H9 (cell line): ENCODE measurements at regions not wholly inside any gene's neighbourhood (a gene's known extent, or its start where the extent isn't known, plus 50 kb on each side); places are given as distances from the start of the nearest gene placed in this dataset.

Experiments used
- DNase-seq: peaks from one replicate; pipeline ENCODE4 v3.0.0-alpha.2; 2017
- H2AFZ ChIP-seq: one replicate; pipeline ENCODE4 v1.6.1; 2013; ENCODE audit warnings: mild to moderate bottlenecking, low read length, control low read depth, moderate library complexity
- H2AK5ac ChIP-seq: 2 replicates; pipeline ENCODE4 v1.6.1; 2013; ENCODE audit warnings: low read length, control low read depth, mixed read lengths; ENCODE audit not compliant: insufficient read length
- H2BK120ac ChIP-seq: one replicate; pipeline ENCODE4 v1.6.1; 2013; ENCODE audit warnings: low read depth, mild to moderate bottlenecking, low read length, control low read depth, inconsistent platforms; ENCODE audit not compliant: poor library complexity, severe bottlenecking
- H2BK12ac ChIP-seq: 2 replicates; pipeline ENCODE4 v1.6.1; 2013; ENCODE audit warnings: low read length, control low read depth, mixed read lengths, low read depth; ENCODE audit not compliant: insufficient read length
- H2BK15ac ChIP-seq: 2 replicates; pipeline ENCODE4 v1.6.1; 2013; ENCODE audit warnings: low read depth, low read length, control low read depth
- H2BK20ac ChIP-seq: one replicate; pipeline ENCODE4 v1.6.1; 2013; ENCODE audit warnings: low read depth, mild to moderate bottlenecking, low read length, control low read depth, inconsistent platforms; ENCODE audit not compliant: poor library complexity, severe bottlenecking
- H2BK5ac ChIP-seq: 2 replicates; pipeline ENCODE4 v1.6.1; 2013; ENCODE audit warnings: low read length, control low read depth, mixed read lengths; ENCODE audit not compliant: insufficient read length
- H3K14ac ChIP-seq: 2 replicates; pipeline ENCODE4 v1.6.1; 2013; ENCODE audit warnings: low read length, control low read depth; ENCODE audit not compliant: insufficient read depth
- H3K18ac ChIP-seq: 2 replicates; pipeline ENCODE4 v1.6.1; 2013; ENCODE audit warnings: low read depth, mild to moderate bottlenecking, mixed read lengths, low read length, control low read depth; ENCODE audit not compliant: insufficient read length
- H3K23ac ChIP-seq: 2 replicates; pipeline ENCODE4 v1.6.1; 2013; ENCODE audit warnings: low read length, control low read depth, mixed read lengths, low read depth; ENCODE audit not compliant: insufficient read length
- H3K23me2 ChIP-seq: 2 replicates; pipeline ENCODE4 v1.6.1; 2013; ENCODE audit warnings: low read depth, mild to moderate bottlenecking, mixed read lengths, low read length, control low read depth; ENCODE audit not compliant: insufficient read length, poor library complexity, severe bottlenecking
- H3K27ac ChIP-seq: 2 replicates; pipeline ENCODE4 v1.5.1; 2013; ENCODE audit warnings: low read length, control low read depth, mixed read lengths, low read depth; ENCODE audit not compliant: insufficient read length
- H3K27me3 ChIP-seq: 2 replicates; pipeline ENCODE4 v1.6.1; 2013; ENCODE audit warnings: low read length, control low read depth, inconsistent platforms; ENCODE audit not compliant: insufficient read depth
- H3K4ac ChIP-seq: 2 replicates; pipeline ENCODE4 v1.6.1; 2013; ENCODE audit warnings: low read depth, mild to moderate bottlenecking, control low read depth, inconsistent platforms, low read length, moderate library complexity
- H3K4me1 ChIP-seq: 2 replicates; pipeline ENCODE4 v1.6.1; 2013; ENCODE audit warnings: low read length, control low read depth, inconsistent platforms; ENCODE audit not compliant: insufficient read depth
- H3K4me2 ChIP-seq: 2 replicates; pipeline ENCODE4 v1.6.1; 2013; ENCODE audit warnings: low read length, control low read depth, mixed read lengths; ENCODE audit not compliant: insufficient read length, insufficient read depth
- H3K56ac ChIP-seq: 2 replicates; pipeline ENCODE4 v1.6.1; 2013; ENCODE audit warnings: low read depth, mild to moderate bottlenecking, mixed read lengths, low read length, control low read depth; ENCODE audit not compliant: insufficient read length
- H3K79me1 ChIP-seq: 2 replicates; pipeline ENCODE4 v1.6.1; 2013; ENCODE audit warnings: low read depth, mild to moderate bottlenecking, moderate library complexity, low read length, control low read depth, inconsistent platforms; ENCODE audit not compliant: insufficient read depth, poor library complexity, severe bottlenecking
- H3K79me2 ChIP-seq: 2 replicates; pipeline ENCODE4 v1.6.1; 2013; ENCODE audit warnings: low read length, control low read depth, inconsistent platforms; ENCODE audit not compliant: insufficient read depth
- H3K9ac ChIP-seq: 2 replicates; pipeline ENCODE4 v1.6.1; 2013; ENCODE audit warnings: low read length, control low read depth, mixed read lengths; ENCODE audit not compliant: insufficient read length; ENCODE audit errors: extremely low read depth
- H3K9me3 ChIP-seq: one replicate; pipeline ENCODE4 v1.6.1; 2013; ENCODE audit warnings: low read depth, low read length, inconsistent platforms; ENCODE audit not compliant: control insufficient read depth
- H3T11ph ChIP-seq: one replicate; pipeline ENCODE4 v1.6.1; 2013; ENCODE audit warnings: mild to moderate bottlenecking, low read length, control low read depth, inconsistent platforms
- H4K20me1 ChIP-seq: one replicate; pipeline ENCODE4 v1.6.1; 2013; ENCODE audit not compliant: control insufficient read depth, insufficient read length, insufficient read depth
- H4K5ac ChIP-seq: 2 replicates; pipeline ENCODE4 v1.6.1; 2013; ENCODE audit warnings: low read depth, mild to moderate bottlenecking, mixed read lengths, low read length, control low read depth; ENCODE audit not compliant: insufficient read length
- H4K8ac ChIP-seq: replicated peaks from 2 replicates; pipeline ENCODE4 v1.6.1; 2013; ENCODE audit warnings: low read length, control low read depth, mixed read lengths, low read depth; ENCODE audit not compliant: insufficient read length
- H4K91ac ChIP-seq: 2 replicates; pipeline ENCODE4 v1.6.1; 2013; ENCODE audit warnings: low read depth, mild to moderate bottlenecking, moderate library complexity, mixed read lengths, low read length, control low read depth; ENCODE audit not compliant: insufficient read length
- H3K27ac Mint-ChIP-seq, 3 experiments: 2 replicates in 2 of 3; 3 replicates in 1 of 3; pipeline ENCODE4 v1.8.0; 2020 to 2021; ENCODE audit warnings: mixed read lengths in 3 of 3, mild to moderate bottlenecking in 1 of 3, moderate library complexity in 1 of 3
- H3K27me3 Mint-ChIP-seq: 2 replicates; pipeline ENCODE4 v1.8.0; 2021; ENCODE audit warnings: low read depth, mild to moderate bottlenecking, moderate library complexity, mixed read lengths
- H3K36me3 Mint-ChIP-seq, 3 experiments: 2 replicates in 2 of 3; 3 replicates in 1 of 3; pipeline ENCODE4 v1.8.0; 2020 to 2021; ENCODE audit warnings: low read depth in 3 of 3, mixed read lengths in 3 of 3; ENCODE audit not compliant: insufficient read depth in 1 of 3
- H3K4me1 Mint-ChIP-seq, 2 experiments: 2 replicates each; pipeline ENCODE4 v1.8.0; 2020; ENCODE audit warnings: mixed read lengths in 2 of 2
- H3K4me3 Mint-ChIP-seq, 2 experiments: 2 replicates in 1 of 2; 3 replicates in 1 of 2; pipeline ENCODE4 v1.8.0; 2020 to 2021; ENCODE audit warnings: mild to moderate bottlenecking in 2 of 2, mixed read lengths in 2 of 2, moderate library complexity in 1 of 2
- H3K9me3 Mint-ChIP-seq, 2 experiments: 2 replicates in 1 of 2; 3 replicates in 1 of 2; pipeline ENCODE4 v1.8.0; 2020; ENCODE audit warnings: mild to moderate bottlenecking in 2 of 2, mixed read lengths in 2 of 2, moderate library complexity in 1 of 2
- WGBS: extraction: QIAGEN DNeasy Blood & Tissue Kit; methylation state at CpG from one replicate; pipeline ENCODE4 v1.1.7; 2013; ENCODE audit warnings: missing lambda C conversion rate, low lambda C conversion rate, mixed read lengths; ENCODE audit not compliant: insufficient read length; ENCODE audit errors: extremely low coverage; 5-methylcytosine and 5-hydroxymethylcytosine counted together
- TF ChIP-seq, protein P1 (sequence below): fragments of 200-600 bp; sonication (generic); conservative IDR thresholded peaks from 3 replicates; pipeline ENCODE4 v1.8.0; 2021; ENCODE audit warnings: antibody characterized with exemption, mild to moderate bottlenecking

- no peaks in the 10 kb centered on the region for H3K23me2 ChIP-seq
- H3K4me1 ChIP-seq = no peaks in the 10 kb centered on the region; the same call in 1 of the 2 replicates
- WGBS = no CpG with 5 or more reads among the region's 2 CpGs
- Mint-ChIP-seq H3K27ac (no peak overlapping the region; a peak in 1 of 7 replicates), H3K9me3 (no peaks in the 10 kb centered on the region), H3K4me3 (no peak overlapping the region), H3K4me1 (peaks cover 27 to 33% of the 10 kb centered on the region in 2 experiments), H3K36me3 (no peaks in the 10 kb centered on the region), H3K27me3 (no peaks in the 10 kb centered on the region)
- no peak overlapping the region for H3T11ph ChIP-seq
- no peaks in the 10 kb centered on the region for H3K9me3 ChIP-seq
- no peaks in the 10 kb centered on the region for H3K79me1 ChIP-seq
- H2AFZ ChIP-seq = no peak overlapping the region
- H3K56ac ChIP-seq = no peak overlapping the region
- H3K18ac ChIP-seq = no peak overlapping the region
- no peaks in the 10 kb centered on the region for H3K79me2 ChIP-seq
- no peaks in the 10 kb centered on the region for H3K27me3 ChIP-seq
- H2AK5ac ChIP-seq = no peak overlapping the region
- no peak overlapping the region for H3K4ac ChIP-seq
- H2BK120ac ChIP-seq = no peak overlapping the region
- H4K20me1 ChIP-seq = no peaks in the 10 kb centered on the region
- no peak overlapping the region for H3K23ac ChIP-seq
- H2BK15ac ChIP-seq = no peak overlapping the region
- H2BK12ac ChIP-seq = no peak overlapping the region
- H3K9ac ChIP-seq = no peak overlapping the region
- DNase-seq = no peak
- no peak overlapping the region for H2BK5ac ChIP-seq
- H4K91ac ChIP-seq = no peak overlapping the region
- H3K14ac ChIP-seq = no peak overlapping the region
- no peak overlapping the region for H4K8ac ChIP-seq
- H4K5ac ChIP-seq = no peak overlapping the region
- no peak overlapping the region for H2BK20ac ChIP-seq
- TF ChIP-seq, protein P1, sequence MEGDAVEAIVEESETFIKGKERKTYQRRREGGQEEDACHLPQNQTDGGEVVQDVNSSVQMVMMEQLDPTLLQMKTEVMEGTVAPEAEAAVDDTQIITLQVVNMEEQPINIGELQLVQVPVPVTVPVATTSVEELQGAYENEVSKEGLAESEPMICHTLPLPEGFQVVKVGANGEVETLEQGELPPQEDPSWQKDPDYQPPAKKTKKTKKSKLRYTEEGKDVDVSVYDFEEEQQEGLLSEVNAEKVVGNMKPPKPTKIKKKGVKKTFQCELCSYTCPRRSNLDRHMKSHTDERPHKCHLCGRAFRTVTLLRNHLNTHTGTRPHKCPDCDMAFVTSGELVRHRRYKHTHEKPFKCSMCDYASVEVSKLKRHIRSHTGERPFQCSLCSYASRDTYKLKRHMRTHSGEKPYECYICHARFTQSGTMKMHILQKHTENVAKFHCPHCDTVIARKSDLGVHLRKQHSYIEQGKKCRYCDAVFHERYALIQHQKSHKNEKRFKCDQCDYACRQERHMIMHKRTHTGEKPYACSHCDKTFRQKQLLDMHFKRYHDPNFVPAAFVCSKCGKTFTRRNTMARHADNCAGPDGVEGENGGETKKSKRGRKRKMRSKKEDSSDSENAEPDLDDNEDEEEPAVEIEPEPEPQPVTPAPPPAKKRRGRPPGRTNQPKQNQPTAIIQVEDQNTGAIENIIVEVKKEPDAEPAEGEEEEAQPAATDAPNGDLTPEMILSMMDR = 0 out of 3 replicates have a peak, but pooled peaks have one; percentile 22
- H3K27ac ChIP-seq = no peak overlapping the region
- no peak overlapping the region for H3K4me2 ChIP-seq
Observed at GRCh38 chr1:94634977-94635416, 93.4 kb upstream of the F3 start.
